GM18520 (cell line): ENCODE measurements at regions not wholly inside any gene's neighbourhood (a gene's known extent, or its start where the extent isn't known, plus 50 kb on each side); places are given as distances from the start of the nearest gene placed in this dataset.

ENCODE experiments used
- ATAC-seq: cut with Tn5 transposase; IDR thresholded peaks from one replicate; pipeline ENCODE4 v1.9.1; 2021; ENCODE audit not compliant: unreplicated experiment

DNA sequence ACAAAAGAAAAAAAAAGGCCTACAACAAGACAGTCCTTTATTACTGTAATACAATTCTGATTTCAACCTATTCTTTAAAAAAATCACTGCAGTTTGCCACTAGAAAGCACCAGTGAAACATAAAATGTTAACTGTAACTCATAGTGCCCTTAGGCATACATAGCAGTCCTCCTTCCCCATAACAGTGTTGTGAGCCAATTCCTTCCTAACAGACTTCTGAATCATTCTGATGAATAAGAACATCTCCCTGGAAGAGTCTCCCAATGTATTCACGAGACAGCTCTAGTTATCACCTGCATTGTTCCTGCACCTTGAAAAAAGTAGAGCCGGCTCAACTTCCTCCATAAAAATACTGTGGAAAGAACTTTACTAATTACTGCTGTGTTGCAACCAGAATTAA, 213.6 kb upstream of the FSCB start:
- ATAC-seq = no peak

DNA sequence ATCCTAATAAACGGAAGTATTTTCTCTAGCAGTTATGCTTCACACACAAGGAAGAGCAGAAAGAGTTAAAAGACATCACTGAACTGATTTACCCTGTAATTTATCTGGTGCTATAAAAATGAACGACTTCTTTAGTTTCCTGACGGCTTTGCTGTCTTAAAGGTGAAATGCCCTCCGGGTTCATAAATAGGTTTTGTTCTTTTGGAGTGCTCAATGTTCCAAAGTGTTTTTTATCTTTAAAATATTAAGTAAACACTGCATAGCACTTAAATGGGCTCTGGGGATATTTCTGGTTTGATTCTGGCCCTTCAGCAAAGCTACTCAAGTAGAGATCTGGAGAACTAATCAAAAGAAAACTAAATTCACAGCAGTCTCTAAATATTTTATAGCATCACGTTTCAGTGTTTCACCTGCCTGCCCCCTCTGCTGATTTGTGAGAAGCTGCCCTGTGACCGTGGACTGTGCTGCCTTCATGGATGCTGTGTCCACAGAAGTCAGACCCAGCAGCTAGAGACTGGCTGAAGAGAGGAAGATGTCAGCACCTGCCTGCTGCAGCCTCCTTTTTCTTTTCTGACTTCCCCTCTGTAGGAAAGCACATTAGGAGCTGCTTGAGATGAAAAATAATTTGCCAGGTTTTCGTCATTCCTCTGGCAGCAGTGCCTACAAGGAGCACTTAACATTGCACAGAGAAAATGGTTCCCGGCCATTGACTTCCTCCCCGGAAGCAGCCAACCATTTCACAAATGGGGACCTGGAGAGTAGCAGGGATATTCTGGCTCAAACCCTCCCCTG, 205.1 kb upstream of the FSCB start:
- no peak for ATAC-seq

DNA sequence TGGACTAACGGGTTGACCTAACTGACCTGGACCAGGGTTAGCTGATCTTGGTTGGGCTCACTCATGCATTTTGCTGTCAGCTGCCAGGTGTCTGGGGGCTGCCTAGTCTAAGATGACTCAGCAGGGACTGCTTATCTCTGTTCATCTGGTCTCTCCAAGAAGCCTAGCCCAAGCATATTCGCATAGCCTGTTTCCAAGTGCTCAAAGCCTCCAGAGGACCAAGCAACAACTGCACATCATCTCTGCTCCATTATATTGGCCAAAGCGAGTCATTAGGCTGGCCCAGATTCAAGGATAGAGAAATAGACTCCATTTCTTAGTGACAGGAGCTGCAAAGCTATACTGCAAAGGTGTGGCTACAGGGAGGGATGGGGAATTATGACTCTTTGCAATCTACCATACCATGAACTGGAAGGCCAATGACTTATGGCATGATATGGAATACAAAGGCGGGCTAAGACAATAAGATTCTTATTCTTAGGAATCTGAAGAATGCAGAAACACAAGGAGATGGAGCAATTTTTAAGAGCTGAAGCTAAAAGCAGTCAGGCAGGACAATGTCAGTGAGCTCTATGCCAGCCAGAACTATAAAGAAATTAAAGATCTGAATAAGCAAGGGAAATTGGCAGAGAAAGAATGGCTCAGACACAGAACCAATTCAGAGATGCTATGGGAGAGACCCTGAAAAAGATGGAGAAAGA, 194.6 kb upstream of the FSCB start:
- ATAC-seq = no peak

DNA sequence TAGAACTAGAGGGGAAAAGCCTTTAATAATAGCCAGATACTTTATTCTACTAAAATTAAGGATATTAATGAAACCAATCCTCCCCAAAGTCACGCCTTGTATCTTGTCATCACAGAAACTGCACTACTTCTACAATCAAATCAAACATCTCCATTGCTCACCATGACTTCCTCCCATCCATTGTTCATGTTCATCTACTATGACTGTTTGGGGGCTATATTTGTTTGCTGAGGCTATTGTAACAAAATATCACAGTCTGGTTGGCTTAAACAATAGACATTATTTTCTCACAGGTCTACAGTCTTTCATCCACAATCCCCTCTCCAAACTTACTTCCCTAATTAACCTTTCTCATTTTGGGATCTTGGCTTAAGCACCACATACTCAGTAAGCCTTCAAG, 193.6 kb upstream of the FSCB start:
- ATAC-seq = no peak

DNA sequence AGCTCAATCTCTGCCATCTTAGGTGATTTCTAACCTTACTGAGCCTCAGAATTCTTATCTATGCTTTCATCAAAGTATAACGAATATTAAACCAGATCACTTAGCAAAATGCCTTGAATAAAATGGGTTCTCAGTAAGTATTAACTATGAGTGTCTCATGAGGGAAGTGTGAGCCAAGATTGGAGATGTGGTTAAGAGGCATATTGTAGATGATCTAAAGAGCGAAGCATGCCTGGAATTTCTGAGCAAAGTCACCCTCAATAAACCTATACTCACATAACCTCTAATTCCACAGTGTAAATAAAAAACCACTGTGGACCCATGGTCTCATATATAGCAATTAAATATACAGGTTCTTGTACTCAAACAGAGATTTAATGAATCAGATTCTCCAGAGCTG, 193.1 kb upstream of the FSCB start:
- no peak for ATAC-seq

DNA sequence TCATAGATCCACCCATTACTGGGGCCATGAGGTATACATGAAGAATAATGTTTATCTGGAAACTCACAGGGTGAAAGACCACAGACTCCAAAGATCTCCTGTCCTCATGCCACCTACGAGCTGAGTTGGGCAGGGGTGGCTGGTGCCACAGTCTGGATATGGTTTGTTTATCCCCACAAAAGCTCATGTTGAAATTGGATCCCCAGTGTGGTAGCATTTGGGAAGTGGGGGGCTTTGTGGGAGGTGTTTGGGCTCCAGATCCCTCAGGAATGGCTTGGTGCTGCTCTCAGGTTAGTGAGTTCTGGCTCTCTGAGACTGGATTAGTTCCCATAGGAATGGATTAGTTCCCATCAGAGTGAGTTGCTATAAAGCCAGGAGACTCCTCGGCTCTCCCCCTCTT, 192.3 kb upstream of the FSCB start:
- ATAC-seq = no peak

DNA sequence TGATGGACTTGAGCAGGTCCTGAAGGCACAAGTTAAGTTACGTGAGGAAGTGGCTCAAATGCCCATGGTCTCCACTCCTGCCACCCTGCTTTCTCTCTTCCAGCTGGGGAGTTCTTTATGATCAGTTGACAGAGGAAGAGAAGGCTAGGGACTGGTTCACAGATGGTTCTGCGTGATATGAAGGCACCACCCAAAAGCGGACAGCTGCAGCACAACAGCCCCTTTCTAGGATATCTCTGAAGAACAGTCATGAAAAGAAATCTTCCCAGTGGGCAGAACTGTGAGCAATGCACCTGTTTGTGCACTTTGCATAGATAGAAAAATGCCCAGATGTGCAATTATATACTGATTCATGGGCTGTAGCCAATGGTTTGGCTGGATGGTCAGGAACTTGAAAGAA, 162.4 kb upstream of the FSCB start:
- ATAC-seq = no peak

DNA sequence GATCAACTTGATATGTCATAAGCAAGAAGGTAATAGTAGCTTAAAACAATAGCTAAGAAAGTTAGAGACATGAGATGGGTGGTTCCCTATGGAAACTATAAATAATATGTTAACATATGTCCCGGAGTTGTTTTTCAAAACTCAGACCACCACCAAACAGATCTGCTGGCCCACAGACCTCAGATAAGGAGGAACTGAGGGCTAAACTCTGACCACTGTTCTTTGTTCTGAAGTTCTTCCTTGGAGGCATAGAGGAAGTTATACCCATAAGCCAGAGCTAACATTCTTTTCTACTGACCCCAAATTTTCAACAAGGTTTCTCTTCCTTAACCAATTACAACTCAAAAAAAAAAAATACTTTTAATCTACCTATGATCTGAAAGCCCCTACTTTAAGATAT, 156.1 kb upstream of the FSCB start:
- no peak for ATAC-seq

DNA sequence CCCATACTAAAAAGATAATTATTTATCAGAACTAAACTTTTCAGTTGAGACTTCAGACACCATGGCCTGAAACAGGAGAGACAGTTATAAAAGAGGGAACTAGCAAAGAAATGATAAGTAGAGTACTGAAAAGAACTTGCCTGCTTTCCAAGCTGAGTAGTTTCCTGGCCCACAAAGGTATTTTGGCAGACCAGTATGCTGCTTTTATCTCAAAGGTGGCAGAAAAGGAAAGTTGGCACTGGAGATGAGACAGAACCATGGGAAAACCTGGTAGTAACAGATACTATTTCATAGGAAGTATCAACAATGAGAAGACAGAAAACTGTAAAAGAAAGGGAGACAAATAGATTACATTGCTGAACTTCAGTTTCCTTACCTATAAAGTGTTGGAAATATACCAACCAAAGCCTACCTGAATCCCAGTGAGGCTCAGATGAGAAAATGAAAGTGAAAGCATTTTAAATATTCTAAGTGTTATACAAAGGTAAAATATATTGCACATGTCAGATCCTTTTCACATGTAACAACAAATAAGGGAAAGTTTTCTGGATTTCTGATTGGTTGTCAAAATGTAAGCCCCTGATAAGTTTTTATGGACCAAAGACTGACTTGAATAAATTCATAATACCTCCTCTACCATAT, 155.3 kb upstream of the FSCB start:
- no peak for ATAC-seq

DNA sequence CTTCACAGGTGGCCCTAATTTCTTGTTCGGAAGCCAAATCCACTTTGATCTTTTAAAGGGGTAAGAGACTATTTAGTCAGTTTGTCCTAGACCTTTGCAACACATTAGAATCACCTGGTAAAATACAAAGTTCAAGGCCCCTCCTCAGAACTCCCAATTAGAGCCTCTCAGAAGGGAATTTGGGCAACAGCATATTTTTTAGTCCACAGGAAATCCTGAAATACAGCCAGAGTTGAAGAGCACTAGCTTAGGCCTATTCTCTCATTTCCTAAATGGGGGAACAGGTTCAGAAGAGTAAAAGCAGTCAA, 151.3 kb upstream of the FSCB start:
- no peak for ATAC-seq

DNA sequence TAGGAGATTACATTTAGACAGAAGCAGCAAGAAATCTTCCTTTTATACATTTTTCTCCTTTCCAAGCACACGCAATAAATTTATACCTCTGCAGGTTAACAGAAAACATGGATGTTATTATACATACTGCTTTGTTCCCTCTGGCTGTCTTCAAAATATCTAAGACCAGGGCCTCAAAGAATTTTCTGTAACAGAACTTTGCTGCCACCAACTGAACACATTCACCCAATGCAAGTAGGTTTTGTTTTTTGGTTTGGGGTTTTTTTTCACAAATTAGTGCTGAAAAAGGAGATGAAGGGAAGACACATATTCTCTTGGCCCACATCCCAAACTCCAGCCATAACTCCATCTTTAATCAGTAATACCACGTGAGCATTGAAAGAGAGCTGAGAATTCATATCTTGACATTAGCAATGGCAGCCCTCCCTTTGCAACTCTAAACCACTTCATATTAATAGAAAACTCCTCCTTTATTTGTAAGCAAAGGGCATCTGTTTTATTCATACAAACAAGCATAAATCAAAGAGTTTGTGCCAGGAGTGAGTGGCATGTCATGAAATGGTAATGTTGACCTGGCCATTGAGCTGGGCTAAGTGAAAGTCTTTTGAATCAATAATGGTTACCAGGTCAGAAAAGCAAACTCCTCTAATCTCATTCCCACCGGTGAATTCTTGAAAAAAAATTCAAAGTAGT, 150.8 kb upstream of the FSCB start:
- no peak for ATAC-seq

DNA sequence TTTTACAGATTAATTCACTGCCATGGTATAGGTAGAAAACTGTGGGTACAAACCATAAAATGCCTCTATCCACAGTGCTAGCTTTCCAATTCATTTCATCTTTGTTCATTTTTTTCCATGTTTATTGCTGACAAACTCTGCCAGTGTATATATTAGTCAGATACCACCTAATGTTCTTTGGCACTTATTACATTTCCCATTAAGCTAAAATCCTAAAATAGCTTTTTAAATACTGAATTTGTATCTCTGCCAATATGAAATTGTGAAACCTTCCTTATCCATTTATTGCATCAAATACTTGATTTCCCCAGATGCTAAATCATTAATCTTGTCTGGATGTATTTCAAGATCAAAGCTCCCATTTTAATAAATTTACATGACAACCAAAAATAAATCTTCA, 150.1 kb upstream of the FSCB start:
- ATAC-seq = no peak

DNA sequence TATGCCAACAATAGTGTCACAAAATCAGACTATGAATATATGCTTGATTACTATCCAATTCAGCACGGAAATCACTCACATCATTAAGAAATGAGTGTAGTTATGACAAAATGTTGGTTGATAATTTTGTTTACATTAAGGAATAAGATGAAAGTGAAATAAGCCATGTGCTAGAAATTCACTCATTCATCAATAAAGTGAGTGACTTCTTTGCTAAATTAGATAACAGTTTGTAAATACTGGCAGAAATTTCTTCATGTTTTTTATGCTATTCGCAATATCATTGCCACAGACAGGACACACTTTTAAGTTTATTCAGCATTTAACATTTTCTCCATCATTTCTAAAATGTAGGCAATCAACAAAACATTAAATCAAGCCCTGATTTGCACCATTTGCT, 147.5 kb upstream of the FSCB start:
- ATAC-seq = no peak

DNA sequence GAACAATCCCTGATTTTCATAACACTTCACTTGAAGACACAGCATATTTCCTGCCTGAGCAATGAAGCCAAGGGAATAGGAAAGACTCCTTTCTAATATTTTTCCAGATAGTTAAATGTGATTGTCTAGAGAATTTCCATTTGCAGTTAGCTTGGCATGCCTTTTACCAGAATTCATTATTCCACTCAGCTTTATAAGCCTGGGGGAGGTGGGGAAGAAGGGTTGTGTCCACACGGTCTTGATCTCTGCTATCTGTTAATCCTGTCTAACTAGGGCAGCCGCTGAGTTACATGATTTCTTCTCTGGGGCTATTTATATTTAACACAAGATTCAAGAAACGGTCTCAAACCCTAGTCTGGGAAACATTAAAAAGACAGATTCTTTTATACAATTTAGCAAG, 146.6 kb upstream of the FSCB start:
- ATAC-seq = no peak

DNA sequence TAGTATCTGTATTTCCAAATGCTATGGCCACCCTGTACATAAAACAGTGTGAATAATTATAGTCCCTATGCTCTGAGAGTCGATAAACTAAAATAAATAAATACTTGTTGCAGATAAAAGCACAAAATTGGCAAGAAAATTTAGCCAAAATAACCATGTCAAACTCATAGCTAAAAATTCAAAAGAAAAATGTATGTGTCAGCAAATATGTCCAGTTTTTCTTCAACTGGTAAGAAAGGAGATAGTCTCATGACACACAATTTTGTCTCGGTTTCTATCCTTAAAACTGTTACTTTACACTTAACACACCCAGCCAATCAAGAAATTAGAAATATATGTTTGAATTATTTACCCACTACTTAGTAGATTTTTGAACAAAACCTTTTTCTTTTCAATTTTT, 145.6 kb upstream of the FSCB start:
- ATAC-seq = no peak

DNA sequence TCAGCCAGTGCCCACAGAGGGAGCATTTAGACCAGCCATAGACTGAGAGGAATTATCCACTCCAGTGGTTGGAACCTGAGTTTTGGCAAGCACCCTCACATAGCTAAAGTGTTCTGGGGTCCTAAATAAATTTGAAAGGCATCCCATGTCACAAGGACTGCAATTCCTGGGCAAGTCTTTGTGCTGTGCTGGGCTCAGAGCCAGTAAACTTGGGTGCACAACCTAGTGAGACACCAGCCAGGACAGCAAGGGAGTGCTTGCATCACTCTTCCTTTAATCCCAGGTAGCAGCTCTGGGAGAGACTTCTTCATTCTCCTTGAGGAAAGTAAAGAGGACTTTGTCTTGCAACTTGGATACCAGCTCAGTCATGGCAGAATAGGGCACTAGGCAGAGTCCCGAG, 142.0 kb upstream of the FSCB start:
- no peak for ATAC-seq

DNA sequence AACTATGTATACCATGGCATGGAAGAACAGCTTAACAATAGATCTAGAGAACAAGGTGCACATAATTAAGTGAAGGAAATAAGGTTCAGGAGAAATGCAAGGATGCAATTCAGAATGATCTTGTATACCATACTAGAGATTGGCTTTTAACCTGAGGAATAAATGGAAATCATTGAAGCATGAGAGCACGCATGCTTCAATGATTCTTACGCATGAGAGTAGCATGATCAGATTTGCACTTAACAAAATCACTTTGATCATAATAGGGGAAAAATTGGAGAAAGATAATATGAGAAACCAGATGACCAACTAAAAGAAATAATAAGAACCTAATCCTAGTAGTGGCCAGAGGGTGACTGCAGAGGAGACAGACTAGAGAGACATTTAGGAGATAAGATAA, 133.3 kb upstream of the FSCB start:
- no peak for ATAC-seq

DNA sequence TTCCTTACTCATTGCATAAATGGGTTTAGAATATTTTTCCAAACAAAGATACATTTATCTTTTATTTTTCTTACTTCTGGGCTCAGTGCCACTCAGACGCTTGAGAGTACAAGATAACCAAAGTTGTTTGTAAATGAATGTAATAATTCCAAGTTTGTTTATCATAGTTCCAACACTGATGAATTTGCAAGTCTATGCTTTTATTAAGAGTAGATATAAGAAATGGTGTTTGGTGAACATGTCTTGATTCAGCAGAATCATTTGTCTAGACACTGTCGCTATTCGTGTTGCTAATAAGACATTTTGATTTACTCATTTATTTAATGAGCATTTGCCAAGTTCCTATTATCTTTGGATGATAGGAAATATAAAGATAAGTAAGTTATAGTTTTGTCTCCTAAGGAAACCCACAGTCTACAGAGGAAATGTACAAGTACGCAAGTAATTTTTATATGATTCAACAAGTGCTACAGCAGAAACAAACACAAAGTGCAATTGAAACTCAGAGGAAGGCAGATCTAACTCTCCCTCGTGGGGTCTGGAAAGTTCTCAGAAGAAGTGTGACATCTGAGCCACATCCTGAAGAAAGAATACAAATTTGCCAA, 132.8 kb upstream of the FSCB start:
- ATAC-seq = no peak

DNA sequence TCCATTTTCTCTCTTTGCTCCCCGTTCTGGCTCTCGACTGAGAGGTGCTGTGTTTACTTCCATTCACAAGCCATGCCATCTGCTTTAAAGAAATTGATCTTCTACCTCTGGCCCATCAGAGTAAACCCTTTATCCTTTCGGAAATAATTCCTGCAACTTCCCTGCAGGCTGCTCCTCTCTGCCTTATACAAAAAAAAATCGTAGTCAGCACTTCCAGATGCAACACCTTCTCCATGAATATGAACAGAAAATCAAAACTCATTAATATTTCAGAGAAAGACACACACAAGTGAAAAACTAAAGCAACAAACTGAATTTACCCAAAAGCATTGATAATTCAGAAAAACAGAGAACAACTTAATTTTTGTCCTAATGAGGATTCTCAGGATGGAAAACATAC, 127.6 kb upstream of the FSCB start:
- no peak for ATAC-seq

DNA sequence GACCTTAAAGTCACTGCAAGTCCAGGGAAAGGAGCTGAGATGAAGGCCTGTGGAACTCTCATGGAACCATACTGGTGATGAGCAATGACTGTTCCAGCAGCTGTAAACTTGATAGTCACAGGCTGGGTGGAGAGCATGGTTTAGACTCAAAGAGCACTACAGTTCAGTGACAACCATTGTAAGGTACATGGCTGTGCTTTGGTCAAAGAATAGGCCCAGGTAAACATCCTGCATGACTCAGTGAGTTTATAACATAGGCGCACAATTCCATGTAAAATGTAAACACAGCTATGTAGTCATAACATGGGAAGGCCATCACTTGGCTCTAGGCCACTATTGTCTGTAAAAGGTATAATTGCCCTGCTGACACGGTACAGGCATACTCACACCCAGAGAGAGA, 119.3 kb upstream of the FSCB start:
- ATAC-seq = no peak

DNA sequence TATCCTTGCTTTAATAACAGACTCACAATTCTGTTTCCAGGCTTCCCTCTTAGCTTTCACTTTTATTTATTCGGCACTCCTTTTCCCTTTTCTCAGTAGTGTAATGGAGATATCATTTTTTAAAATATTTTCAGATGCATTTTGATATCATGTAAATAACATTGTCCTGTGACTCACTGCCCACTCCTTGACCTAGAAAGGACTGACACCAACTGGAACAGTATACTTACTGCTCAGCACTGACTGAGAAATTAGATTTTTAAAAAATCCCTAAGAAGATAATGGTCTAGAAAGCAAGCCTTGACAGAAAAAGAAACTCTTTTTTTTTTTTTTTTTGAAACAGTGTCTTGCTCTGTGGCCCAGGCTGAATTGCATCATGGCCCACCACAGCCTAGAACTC, 118.0 kb upstream of the FSCB start:
- no peak for ATAC-seq
